ENCODE measurements at regions not wholly inside any gene's neighbourhood (a gene's known extent, or its start where the extent isn't known, plus 50 kb on each side); places are given as distances from the start of the nearest gene placed in this dataset.

DNA sequence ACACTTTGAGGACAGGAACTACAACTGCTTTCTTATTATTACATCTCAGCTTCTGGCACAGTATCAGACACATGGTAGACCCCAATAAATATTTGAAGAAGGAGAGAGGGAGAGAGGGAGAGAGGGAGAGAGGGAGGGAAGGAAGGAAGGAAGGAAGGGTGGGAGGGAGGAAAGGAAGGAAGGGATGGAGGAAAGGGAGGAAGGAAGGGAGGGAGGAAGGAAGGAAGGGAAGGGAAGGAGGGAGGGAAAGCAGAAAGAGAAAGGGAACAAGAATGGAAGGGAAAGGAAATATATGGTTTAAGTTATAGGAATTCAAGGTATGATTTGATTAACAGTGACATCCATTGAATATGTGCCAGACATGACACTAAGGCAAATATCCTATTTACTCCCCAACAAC lies 402.1 kb downstream of the KIF16B start (continued):
- TF ChIP-seq TCF7L2 (IDR thresholded peaks at IDR 0.05; ENCODE audit: low read depth, low read length) (no peak), ETV1 (tag; conservative IDR thresholded peaks at IDR 0.05; ENCODE audit: low read depth) (no peak), ZNF584 (CRISPR knock-in tag; IDR thresholded peaks at IDR 0.05; ENCODE audit: low read depth) (no peak), ZNF41 (CRISPR knock-in tag; conservative IDR thresholded peaks at IDR 0.05) (no peak), PCBP1 (IDR thresholded peaks at IDR 0.05; ENCODE audit: low read depth, low read length, poor library complexity, severe bottlenecking) (no peak), CTBP1 (IDR thresholded peaks at IDR 0.05; ENCODE audit: borderline replicate concordance) (no peak), LCOR (CRISPR knock-in tag; IDR thresholded peaks at IDR 0.05) (no peak), CC2D1A (IDR thresholded peaks at IDR 0.05) (no peak), ZNF3 (CRISPR knock-in tag; IDR thresholded peaks at IDR 0.05) (no peak), IFI16 (CRISPR knock-in tag; IDR thresholded peaks at IDR 0.05) (no peak)
- TF ChIP-seq, protein P1, sequence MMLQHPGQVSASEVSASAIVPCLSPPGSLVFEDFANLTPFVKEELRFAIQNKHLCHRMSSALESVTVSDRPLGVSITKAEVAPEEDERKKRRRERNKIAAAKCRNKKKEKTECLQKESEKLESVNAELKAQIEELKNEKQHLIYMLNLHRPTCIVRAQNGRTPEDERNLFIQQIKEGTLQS (IDR thresholded peaks at IDR 0.05): no peak
- TF ChIP-seq, protein P1 (CRISPR knock-in tag; conservative IDR thresholded peaks at IDR 0.05): no peak
- TF ChIP-seq, protein P2, sequence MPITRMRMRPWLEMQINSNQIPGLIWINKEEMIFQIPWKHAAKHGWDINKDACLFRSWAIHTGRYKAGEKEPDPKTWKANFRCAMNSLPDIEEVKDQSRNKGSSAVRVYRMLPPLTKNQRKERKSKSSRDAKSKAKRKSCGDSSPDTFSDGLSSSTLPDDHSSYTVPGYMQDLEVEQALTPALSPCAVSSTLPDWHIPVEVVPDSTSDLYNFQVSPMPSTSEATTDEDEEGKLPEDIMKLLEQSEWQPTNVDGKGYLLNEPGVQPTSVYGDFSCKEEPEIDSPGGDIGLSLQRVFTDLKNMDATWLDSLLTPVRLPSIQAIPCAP (CRISPR knock-in tag; IDR thresholded peaks at IDR 0.05; ENCODE audit: borderline replicate concordance): no peak
- TF ChIP-seq, protein P3, sequence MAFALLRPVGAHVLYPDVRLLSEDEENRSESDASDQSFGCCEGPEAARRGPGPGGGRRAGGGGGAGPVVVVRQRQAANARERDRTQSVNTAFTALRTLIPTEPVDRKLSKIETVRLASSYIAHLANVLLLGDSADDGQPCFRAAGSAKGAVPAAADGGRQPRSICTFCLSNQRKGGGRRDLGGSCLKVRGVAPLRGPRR (CRISPR knock-in tag; IDR thresholded peaks at IDR 0.05): no peak
- TF ChIP-seq, protein P4, sequence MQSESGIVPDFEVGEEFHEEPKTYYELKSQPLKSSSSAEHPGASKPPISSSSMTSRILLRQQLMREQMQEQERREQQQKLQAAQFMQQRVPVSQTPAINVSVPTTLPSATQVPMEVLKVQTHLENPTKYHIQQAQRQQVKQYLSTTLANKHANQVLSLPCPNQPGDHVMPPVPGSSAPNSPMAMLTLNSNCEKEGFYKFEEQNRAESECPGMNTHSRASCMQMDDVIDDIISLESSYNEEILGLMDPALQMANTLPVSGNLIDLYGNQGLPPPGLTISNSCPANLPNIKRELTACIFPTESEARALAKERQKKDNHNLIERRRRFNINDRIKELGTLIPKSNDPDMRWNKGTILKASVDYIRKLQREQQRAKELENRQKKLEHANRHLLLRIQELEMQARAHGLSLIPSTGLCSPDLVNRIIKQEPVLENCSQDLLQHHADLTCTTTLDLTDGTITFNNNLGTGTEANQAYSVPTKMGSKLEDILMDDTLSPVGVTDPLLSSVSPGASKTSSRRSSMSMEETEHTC (IDR thresholded peaks at IDR 0.05): no peak
- TF ChIP-seq, protein P5, sequence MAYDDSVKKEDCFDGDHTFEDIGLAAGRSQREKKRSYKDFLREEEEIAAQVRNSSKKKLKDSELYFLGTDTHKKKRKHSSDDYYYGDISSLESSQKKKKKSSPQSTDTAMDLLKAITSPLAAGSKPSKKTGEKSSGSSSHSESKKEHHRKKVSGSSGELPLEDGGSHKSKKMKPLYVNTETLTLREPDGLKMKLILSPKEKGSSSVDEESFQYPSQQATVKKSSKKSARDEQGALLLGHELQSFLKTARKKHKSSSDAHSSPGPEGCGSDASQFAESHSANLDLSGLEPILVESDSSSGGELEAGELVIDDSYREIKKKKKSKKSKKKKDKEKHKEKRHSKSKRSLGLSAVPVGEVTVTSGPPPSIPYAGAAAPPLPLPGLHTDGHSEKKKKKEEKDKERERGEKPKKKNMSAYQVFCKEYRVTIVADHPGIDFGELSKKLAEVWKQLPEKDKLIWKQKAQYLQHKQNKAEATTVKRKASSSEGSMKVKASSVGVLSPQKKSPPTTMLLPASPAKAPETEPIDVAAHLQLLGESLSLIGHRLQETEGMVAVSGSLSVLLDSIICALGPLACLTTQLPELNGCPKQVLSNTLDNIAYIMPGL (CRISPR knock-in tag; IDR thresholded peaks at IDR 0.05): no peak

Measured in K562 (cell line).